Muscle of back (tissue), 3 donors: ENCODE measurements at regions not wholly inside any gene's neighbourhood (a gene's known extent, or its start where the extent isn't known, plus 50 kb on each side); places are given as distances from the start of the nearest gene placed in this dataset.

Experiments
- DNase-seq, 3 donors: peaks; one replicate each; pipeline versions ENCODE4 v3.0.0 to v3.0.0-alpha.2; 2013

DNA sequence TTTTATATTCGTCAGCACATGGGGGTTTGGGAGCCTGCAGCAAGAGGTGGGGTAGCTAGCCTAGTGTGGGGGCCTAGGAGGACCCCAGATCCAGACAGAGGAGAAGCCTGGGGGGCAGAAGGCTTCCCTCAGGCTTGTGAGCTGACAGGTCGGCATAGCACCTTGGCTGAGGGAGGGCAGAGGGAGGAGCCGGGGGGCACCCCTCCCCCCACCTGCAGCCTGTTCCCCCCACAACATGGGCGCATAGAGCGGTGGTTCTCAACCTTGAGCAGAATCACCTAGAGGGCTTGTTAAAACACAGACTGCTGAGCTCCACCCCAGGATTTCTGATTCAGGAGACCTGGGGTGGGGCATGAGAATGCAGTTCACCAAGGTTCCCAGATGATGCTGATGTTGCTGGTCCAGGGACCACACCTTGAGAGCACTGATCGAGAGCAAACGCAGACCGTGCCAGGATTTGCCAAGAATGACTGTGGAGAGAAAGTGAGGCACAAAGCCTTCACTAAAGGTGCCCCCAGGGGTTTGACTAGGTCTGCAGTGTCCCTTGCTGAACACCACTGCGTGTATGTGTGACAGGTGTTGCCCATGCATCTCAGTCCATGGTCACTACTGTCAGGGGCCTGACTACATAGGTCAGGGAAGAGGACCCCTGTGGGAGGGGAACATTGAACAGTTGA is 163.3 kb downstream of the MACROH2A1 start:
- DNase-seq, result no peak

DNA sequence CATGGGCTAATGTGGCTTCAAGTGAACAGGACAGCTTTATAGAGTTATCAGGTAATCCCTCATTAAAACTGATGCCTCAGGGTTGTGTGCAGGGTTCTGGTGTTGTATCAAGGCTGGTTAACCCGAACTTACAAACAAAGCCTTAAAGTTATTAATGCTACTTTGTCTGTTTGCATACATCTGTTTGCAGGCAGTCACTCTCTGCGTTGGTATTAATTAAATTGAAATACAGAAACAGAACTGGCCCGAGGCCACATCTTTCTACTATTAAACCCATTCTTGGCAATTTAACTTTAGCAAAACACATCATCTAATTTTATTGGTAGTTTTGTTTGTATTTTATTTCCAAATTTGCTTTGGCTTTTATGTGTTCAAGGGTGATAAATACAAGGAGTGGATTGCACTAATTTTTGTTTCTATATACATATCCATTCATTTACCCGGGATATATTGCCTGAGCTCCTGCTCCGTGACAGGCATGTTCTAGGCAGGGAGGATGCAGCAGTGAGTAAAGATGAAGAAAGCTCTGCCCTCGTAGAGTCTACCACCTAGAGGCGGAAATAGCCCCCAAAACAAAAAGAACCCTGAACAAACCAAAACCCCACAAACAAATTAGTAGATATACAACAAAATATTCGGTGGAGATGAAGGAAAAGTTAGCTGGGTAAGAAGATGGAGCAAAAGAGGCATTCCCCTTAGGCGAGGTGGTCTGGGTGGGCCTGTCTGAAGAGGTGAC is 164.2 kb downstream of the MACROH2A1 start:
- DNase-seq, result no peak

DNA sequence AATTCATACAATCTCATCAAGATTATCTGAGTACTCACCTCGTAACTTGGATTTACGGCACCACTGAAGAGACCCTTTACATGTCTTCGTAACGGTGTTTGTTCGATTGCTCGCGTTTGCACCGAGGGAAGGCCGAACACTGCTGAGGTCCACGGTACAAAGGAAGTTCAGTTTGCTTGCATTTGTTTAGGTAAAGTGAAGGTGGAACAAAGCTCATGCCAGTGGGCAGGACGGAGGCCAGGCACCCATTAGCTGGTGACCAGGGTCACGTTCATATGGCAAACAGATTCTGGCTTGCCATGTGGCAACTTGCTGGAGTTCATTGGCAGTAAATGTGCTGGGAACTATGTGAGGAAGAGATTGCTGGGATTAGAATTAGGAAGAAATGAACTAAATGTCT is 164.8 kb downstream of the MACROH2A1 start:
- DNase-seq, result no peak

DNA sequence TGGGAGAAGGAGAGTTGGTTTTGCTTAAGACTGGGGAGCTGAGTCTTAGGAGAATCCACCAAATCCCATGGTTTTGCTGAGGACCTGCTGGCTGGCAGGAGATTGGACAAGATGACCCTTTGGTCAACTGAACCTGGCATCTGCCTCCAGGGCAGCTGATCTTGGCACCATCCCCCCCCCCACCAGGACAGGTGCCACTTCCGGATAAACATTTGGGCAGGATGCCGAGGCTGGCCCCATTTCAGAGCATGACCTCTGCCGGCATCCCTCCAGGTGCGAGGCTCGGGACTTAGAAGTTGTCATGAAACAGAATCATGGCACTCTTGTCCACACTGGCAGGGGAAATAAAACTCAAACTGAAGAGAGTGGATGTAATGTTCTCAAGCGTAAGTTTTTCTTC is 165.6 kb downstream of the MACROH2A1 start:
- no peak for DNase-seq

DNA sequence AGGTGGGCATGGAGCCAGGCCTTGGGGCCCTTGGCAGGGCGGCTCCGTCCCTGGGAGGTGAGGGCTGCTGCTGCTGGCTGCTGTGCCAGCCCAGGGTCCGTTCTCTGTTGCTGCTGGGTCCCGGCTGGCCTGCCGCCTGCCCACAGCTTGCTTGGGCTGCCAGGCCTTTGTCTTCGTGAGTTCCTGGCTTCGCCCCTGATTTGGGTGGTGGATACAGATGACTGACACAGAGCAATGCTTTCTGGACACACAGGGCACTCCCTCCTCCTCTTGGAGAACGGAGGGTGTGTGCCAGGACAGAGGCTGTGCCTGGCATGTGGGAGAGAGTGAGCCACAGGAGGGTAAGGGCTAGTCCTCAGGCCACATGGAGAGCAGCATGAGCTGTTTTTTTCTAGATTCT is 166.1 kb downstream of the MACROH2A1 start:
- DNase-seq, result no peak

DNA sequence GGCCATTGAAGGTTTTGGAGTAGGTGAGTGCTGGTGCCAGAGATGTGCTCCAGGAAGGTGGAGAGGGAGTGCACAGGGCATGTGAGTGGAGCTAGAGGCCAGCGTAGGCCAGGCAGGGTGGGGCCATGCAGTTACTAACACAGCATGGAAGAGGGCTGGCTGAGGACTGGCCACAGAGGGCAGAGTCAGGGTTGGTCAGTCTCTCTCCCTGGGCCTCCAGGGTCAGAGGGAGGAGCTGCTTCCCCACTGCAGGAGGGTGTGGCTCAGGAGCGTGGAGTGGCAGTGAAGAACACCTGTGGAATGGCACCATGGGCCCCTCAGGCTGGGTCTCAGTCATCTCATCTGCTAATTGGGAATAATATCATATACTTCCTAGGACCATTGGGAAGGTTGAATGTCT is 167.7 kb downstream of the MACROH2A1 start:
- no peak for DNase-seq

DNA sequence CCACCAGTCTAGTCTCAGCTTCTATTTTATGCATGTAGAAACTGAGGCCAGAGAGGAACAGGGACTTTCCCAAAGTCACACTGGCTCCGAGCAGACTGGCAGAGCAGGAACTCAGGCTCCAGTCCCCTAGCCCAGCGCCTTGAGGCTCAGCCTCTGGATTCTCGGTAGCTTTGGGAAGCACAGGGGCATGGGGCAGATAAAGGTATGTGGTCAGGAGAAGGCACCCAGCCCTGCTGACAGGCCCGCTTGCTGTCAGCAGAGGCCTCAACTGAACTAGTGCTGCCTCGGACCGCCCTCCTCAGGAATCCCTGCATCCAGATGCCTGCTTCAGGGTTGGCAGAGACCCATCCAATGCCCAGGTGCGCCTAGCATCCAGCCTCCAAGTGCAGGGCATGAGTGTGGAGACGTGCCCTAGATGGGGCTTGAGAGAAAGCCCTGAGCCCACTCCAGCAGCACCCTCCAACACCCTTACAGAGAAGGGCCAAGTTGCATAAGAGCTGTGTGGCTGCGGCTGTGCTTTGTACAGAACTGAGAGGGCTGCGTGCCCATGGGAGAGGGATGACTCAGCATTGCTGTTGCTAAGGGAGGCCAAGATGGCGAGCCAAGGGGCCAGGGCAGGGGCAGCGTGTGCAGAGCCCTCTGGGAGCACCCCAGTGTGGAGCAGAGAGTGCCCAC is 168.6 kb downstream of the MACROH2A1 start:
- no peak for DNase-seq

DNA sequence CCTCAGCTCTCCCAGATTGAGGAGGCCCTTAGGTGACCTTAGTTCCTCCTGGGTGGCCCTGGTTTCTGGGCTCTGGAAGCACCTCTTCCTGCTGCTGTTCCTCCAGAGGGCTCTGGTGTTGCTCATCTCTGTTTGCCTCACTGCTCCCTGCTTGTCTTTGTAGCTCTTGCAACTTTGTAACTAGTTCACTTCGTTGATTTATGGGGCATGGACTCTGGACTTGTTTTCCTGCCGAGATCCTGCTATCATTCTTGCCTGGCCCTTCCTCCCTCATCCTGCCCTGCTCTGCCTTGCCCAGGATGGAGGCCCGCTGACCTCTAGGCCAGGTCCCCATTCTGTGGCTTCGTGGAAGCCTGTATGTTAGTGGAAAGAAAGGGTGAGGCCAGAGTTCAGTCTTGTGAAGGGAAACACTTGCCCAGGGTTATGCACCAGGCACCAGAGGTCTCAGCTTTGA is 169.3 kb downstream of the MACROH2A1 start:
- DNase-seq, result no peak

DNA sequence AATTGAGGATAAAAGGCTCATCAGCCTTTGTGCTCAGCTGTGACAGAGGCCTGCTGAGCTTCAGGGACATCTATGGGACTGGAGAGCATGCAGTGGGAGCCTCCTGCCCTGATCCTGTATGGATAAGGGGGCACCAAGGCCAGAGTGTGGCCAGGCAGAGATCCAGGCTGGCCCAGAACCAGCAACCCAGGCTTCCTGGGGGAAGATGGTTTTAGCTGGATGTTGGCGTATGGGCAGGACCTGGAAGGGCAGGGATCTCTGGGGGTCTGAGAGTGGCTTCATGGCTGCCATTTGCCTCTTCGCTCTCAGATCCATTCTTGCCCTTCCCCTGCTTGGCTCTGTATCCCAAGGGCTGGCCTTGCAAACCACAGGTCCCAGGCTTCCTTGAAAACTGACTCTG is 169.9 kb downstream of the MACROH2A1 start:
- DNase-seq, result no peak

DNA sequence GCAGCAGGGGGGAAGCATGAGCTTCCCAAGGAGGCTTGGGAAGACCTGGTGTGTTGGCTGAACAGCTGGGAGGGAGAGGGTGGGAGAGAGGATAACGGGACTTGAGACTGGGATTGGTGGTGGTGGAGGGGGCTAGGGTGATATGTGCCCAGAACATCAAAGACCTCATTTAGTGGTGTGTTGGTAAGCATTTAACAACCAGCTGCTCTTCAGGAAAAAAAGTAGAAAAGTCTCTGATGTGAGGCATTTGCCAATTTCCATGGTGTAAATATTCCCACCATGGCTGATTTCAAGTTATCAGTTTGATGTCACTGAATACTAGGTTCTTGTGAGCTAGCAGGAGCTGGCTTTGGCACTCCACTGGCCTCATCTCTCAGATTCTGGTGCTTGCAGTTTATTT is 170.8 kb downstream of the MACROH2A1 start:
- DNase-seq, result no peak

DNA sequence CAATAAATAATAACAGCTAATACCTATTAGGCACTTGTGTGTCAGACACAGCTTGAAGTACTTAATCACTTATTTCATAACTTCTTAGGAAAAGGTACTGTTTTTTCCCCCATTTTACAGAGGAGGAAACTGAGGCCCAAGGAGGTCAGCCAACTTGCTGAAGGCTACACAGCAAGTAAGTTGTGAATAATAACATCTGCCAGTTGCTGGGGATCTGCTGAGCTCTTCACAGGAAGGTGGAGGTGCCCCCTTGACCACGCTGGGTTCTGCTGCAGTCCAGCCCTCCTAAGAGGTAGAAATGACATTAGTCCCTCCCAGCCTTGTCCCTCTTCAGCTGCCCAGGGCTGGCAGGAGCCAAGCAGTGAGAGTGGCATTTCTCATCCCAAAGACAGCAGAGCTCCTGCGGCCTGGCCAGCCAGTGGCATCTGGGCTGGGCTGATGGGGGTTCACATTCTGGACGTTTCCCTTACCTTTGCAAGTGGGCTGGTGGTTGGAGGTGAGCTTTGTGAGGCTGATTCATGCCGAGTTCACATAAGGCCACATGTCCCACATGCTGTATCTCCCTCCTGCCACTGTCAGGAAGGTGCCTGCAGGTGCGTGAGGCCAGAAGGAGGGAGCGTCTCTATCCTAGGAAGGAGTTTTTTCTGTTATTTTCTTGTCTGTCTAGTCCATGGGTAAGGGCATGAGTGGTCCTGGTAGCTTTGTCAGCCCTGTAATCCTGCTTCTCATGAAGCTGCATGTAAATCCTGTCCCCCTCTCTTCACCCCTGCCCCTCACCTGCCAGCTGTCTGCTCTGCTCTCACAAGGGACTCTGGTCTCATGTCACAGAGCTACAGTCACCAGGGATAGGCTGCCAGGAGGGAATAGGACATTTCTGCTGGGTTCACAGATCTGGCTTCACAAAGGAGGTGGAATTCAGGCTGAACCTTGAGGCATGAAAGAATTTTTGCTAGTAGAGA is 171.7 kb downstream of the MACROH2A1 start:
- DNase-seq, result no peak

DNA sequence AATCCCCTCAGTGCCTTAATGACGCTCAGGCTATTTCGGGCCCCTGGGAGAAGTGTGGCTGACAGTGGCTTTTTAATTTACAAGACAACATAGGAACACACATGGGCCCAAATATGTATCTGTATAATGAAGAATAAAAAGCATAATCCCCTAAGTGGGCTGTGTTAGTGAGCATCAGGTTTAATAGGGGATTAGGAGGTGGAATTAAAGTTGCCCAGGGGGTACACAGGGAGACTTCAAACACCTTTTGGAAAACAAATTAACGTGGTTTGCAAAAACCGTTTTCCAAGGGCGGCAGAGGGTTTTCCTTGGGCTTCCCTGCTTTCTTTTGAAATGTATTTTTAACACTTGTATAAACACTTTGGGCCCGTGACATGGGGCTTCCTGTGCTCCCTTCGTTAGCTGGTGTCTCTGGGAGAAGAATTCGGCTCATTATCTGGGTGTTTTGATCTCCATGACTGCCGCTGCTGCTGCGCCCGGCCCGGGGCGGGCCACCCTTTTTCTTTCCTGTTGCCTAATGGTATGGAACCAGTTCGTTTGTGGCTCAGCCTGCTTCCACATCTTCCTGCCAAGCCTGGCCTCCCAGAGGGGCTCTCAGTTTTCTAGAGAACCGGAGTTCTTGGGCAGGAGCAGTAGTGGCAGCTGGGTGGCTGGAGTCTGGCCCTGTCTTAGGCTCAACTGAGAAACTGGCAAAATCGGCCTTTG is 173.0 kb downstream of the MACROH2A1 start:
- DNase-seq, result peak in 1 of 3 donors; percentile 54

DNA sequence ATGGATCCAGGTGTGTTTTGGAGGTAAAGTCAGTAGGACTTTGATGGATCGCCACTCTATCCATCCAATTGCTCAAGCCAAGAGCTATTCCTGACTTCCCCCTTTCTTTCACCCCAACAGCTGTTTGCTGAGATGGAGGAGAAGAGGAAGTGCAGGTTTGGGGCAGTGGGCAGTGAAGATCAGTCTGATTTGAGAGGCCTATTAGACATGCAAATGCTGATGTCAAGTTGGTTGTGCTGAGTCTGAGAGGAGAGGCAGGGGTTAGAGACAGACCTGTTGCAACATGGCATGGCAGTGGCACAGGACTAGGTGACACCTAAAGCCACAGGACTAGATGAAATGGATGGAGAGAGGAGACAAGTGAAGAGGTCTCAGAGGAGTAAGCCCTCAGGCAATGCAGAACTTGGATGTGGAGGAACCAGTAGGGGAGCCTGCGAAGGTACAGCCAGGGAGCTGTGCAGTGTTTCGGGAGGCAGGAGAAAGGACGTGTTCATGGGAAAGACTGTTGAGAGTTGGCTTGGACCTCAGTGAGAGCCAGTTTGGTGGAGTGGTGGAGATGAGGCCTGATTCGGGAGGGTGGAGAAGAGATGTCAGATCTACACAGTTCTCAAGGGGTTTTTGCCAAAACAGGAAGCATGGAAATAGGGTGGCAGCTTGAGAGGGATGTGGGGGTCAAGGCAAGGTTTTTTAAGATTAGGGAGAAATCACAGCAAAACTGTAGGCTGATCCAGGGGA is 175.0 kb downstream of the MACROH2A1 start:
- DNase-seq, result no peak

DNA sequence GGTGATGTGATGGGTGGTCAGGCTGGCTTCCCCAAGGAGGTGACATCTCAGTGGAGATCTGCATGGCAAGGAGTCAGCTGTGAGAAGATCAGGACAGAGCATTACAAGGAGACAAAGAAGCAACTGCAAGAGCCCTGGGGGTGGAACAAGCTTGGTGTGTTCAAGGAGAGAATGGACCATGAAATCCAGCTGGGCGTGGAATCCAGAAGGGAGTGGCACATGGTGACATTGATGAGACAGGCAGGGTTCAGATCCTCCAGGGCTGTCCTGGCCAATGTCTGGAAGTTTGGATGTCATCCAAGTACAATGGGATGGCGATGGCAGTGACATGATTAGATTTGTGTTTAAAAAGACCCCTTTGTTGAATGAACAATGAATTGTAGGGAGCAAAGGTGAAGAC is 175.6 kb downstream of the MACROH2A1 start:
- DNase-seq, result no peak

DNA sequence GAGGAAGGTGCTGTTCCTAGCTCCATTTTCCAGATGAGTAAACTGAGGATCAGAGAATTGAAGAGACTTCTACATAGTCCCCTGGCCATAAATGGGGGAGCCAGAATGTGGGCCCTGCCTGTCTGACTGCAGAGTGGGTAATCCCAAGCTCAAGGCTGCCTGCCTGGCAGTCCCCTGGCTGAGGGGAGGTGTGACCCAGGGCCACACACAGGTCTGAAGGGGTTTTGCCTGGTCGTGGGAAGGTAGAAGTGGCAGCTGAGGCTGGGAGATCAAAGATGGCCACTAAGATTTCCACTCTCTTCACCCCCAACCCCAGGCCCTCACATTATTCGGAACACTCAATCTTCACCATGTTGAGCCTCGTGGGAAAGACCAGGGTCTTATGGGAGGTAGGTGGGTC is 176.3 kb downstream of the MACROH2A1 start:
- no peak for DNase-seq

DNA sequence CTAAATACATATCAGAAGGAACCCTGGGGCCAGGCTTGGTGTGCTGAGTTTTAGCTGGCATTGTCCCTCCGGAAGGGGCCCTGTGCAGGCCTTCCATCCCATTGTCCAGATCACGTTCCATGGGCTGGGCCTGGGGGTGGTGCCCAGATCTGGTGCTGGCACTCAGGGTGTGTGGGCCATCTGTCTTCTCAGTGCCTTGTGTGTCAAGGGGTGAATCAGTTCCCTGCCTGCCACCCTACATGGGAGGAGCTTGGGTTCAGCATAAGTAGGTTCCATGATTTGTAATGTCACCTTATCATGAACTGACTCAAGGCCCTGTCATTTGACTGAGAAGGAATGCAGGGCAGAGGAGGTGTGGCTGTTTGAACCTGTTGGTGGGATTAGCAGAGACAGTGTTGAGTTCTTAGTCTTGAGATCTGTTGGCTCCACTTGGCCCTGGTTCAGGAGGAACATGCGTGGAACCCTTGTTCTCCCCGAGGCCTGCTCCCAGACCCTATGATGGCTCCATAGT is 176.8 kb downstream of the MACROH2A1 start:
- DNase-seq, result no peak

DNA sequence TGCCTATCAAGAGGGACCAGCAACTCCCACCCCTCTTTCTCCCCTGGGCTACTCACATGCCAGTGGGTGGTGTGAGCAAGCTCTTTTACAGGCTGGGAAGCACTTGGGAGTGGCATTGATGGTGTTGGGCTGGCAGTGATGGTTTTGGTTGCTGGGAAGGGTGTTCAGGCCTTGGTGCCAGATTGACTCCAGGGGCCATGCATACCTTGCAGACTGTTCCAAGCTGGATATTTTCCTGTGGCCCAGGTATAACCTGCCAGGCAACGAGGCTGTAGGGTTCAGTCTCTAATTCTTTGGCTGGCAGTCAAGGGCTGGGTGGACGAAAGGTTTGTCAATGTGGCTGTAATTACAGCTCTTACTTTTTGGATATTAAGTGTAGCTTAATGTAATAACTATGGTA is 177.3 kb downstream of the MACROH2A1 start:
- DNase-seq, result no peak

DNA sequence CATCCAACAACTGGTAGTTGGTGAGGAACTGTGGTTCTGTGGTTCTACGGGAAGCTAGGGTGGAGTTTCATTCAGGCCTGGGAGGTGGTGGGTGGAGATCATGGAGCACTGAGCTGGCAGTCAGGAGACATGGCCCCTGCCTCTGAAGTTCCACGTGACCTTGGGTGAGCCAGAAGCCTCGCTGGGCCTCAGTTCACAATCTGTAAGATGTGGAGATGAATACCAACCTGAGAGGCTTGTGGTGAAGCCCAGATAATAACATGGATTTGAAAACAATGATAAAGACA is 177.9 kb downstream of the MACROH2A1 start:
- no peak for DNase-seq

DNA sequence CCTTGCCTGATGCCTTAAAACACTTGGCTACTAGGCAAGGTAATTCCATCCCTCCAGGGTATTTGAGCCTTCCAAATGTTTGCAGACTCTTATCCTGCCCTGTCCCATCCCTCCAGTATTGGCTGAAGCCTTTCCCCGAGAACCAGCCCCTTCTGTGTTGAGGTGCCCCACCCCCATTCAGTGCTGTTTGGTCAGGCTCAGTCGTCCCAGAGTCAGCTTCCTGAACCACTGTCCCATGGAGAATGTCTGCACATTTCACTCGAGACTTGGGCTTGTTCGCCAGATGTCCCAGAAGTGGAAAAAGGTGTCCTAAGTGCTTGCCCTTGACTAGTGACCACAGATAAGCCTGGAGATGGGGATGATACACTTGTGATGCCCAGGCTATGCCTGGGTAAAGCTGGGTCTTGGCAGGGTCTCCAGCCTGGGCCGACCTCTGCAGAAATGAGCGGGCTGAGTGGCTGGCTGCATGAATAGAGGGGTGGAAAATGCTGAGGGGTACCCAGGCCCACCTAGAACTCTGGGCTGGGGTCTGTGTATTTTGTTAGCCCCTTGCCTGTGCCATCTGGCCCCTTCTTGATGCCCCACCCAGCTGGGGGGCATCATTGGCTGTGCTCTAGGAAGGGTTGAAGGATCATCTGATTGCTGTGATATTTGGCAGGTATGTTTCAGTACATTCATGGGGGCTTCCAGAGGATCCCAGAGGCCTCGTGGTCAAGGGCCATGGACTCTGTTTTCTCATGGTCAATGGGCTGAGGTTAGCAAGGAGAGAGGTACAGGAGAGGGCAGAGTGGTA is 178.4 kb downstream of the MACROH2A1 start:
- no peak for DNase-seq

DNA sequence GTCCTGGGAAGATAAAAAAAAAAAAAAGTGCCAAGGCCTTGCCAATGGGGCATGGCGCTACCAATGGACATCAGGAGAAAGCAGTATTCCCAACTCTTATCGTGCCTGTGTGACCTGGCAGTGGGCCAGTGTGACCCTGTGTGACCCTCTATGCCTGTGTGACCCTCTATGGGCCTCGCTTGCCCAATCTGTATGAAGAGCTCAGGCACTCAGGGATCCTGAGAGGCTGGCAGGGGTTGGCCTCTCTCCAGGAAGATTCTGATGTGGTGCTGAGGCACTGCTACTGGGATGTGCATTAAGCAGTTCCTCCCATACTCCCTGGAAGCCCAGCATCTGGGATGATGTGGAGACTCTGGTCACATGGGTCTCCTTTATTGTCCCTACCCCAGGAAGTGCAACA is 179.2 kb downstream of the MACROH2A1 start:
- no peak for DNase-seq
